NOMO-1 treated with dmso at 0.1 percent for 144 hours (cell line): ENCODE measurements at regions not wholly inside any gene's neighbourhood (a gene's known extent, or its start where the extent isn't known, plus 50 kb on each side); places are given as distances from the start of the nearest gene placed in this dataset.
"Not testable (repeated sequence)": the region's sequence is repeated elsewhere in the genome, so short reads cannot be mapped to it uniquely, and the experiment has no call there.

Experiments
- DNase-seq: peaks from one replicate; lab custom pipeline; 2025; ENCODE audit not compliant: unreplicated experiment; lab: John Stamatoyannopoulos, UW

DNA sequence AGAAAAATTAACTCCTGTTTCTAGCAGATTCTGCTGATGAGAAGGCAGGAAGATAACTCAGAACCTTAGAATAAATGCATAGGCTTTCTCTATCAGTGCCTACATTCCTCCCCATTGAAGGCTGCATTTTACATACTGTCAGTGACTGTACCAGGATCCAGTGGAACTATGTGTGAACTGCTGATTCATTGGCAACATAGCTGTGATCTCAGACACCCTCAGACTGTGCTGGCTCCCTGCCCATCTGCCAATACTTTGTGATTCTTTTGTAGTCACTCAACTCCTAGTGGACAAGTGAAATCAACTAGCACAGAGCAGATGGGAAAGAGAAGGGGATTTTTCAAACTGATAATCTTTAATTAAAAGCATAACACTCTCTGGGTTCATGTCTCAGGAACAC lies 375.8 kb downstream of the MDFIC start:
- DNase-seq = no peak

GRCh38 chr7:115293628-115294240 lies 371.8 kb downstream of the MDFIC start:
- no peak for DNase-seq

DNA sequence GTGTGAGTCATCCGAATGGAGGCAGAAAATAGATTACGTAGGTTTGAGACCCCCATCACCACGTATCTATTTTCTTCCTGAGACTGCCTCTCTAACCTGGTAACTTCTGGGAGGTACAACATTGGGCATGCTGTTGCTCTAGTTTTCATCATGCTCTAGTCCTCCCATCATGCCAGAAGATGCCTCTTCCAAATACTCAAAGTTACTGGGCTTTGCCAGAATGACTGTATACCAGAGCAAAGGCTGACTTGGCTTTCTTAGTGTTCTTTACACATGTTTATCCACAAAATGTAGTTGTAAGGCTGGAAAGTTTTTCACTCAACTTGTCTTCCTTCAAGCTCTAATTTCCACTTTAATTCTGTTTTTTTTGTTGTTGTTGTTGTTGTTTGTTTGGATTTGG lies 370.5 kb downstream of the MDFIC start:
- no peak for DNase-seq

DNA sequence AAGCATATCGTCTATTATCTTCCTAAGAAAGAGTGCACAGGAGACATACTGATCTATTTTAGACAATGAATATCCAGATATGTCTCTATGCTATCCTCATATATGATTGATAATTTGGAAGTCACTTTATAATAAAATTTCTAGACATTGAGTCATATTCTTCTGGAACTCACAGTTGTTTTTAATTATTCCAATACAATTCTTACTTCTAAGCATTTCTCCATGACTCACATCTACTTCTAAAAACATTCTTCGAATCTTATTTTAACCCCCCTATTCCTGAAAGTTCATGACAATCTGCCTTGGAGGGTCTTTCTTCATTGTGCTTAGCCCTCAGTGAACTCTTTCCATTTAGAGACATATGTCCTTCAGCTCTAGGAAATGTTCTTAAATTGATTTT lies 368.1 kb downstream of the MDFIC start:
- DNase-seq = no peak

DNA sequence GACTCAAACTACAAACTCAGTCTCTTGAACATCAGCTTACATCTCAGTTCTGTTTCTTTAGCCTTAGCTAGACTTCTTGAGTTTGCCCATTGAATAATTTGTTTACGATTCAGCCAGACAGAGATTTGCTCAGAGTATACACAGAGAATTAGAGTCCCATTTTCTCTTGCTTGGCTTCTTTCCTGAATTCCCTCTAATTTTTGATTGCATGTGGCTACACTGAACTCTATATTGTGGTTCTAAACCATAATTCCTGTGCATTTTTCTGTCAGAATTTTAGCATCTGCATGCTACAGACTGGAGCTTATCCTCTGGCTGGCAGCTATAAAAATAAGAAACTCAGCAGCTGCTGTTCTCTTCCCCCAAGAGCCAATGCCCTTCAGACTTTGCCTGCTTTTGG lies 354.9 kb downstream of the MDFIC start:
- no peak for DNase-seq

DNA sequence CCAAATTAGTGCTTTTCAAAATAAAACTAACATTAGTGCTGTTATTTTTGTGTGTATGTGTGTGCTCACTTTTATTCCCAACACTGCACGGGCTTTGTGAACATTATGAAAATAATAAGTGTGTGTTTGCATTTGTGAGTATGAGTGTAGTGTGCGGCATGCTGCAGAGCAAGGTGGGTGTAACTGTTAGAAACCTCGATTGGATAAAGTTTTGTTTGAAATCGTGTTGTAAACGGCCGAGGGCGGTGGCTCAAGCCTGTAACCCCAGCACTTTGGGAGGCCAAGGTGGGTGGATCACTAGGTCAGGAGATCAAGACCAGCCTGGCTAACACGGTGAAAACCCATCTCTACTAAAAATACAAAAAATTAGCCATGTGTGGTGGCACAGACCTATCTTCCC lies 352.0 kb downstream of the MDFIC start:
- not testable (repeated sequence) for DNase-seq

DNA sequence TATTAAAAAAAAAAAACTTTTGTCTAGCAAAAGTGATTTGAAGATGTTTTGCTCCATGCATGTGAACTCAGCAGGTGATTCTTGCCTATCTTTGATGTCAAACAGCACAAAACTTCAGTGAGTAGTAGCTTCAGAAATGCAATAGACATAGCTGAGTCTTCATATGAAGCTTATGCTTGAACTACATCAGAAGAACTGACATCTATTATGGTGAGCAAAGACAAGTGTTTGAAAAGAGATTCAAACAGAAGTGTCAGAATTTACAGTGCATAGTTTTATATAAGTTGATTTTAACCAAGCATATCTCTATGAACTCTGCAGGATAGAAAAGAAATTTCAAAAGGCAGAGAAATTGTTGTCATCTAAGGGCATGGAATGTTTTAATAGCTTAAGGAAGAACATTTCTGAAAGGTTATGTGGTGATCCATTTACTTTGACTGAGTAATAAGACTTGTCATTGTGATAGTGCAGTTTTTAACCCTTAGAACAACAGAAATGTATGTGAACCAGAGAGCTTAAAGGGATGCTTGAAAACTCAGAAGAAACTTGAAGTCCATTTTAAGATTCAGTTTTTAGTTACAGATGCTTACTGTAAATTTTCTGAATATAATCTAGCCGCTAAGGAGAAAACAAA lies 351.4 kb downstream of the MDFIC start:
- no peak for DNase-seq

GRCh38 chr7:115271332-115272235 lies 349.7 kb downstream of the MDFIC start:
- no peak for DNase-seq

DNA sequence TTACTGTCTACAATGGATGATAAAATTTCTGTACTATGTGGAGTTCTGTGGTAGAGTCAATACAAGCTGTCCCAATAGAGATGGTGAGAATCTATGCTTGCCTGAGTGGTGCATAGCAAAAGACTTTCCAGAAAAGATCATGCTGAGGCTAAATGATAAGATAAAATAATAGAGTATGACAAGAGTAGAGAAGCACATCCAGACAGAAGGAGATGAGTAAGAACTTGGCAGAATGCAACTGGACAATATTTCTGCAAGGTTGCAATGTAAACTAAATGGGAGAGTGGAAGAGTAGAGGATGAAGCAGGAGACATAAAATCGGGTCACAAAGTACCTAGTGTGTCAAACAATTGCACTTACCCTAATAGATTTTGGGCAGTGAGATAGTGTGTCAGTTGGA lies 347.6 kb downstream of the MDFIC start:
- DNase-seq = no peak

GRCh38 chr7:115267503-115267902 lies 345.6 kb downstream of the MDFIC start:
- no peak for DNase-seq

- no peak for DNase-seq
Measured at GRCh38 chr7:115260381-115260780, 338.5 kb downstream of the MDFIC start.

DNA sequence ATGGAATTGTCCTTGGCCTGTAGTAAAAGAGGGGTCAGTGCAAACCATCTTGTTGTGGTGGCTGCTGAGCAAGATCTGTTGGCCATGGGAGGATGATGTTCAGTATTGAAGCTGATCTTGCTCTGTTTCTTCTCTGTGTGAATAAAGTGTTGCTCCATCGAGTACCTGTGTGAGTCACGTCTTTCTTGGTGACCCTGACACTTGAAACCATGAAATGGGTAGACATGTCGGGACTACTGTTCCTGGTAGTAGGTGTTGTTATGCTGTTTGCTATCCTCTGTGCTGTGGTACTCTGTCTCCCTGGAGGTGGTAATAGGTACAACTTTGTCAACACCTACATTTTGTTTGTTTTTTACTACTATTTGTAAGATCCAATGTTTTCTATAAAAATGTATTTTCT lies 330.6 kb downstream of the MDFIC start:
- DNase-seq = no peak

DNA sequence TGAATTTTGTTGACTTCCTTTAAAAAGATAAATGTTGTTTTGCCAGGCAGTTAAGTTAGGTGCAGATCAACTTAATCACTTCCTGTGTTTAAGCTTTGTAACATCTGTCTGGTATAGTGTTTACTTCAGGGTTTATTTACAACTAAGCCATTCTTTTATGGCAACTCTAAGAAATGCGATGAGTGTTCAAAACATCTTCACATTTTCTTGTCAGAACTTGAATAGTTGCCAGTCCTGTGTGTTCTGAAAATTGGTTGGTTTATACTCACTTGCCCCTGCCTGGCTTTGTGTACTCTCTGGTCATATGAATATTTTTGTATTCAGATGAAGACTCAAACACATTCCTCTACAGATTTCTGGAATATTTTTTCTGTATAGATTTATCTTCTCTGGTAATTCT lies 327.2 kb downstream of the MDFIC start:
- DNase-seq = no peak

DNA sequence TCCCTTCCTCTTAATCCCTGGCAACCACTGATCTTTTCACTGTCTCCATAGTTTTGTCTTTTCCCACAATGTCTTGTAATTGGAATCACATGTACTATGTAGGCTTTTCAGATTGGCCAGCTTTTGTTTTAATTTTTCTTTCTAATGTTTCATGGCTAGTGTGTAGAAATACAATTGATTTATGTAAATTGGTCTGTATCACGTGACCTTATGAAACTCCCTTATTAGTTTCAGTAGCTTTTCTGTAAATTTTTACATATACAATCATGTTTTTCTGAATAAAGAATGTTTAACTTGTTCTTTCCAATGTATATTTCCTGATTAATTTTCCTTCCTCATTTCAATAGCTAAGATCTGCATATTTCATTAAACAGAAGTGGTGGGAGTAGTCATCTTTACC lies 319.3 kb downstream of the MDFIC start:
- no peak for DNase-seq

DNA sequence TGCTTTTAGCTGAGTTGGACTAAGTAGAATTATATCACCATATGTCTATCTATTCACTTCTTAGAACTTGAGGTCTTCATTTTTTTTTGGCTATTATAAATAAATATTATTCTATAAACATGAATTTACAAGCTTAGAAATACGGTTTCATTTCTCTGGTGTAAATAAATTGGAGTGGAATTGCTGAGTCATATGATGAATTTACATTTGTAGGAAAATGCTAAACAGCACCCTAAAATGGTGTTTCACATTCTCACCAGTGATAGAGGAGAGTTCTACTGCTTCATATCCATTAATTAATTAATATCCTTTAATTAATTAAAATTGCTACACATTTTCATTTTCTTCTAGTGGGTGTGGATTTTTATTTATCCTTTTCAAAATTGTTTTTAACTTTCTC lies 318.3 kb downstream of the MDFIC start:
- DNase-seq = no peak

GRCh38 chr7:115235075-115235474 lies 313.2 kb downstream of the MDFIC start:
- no peak for DNase-seq

DNA sequence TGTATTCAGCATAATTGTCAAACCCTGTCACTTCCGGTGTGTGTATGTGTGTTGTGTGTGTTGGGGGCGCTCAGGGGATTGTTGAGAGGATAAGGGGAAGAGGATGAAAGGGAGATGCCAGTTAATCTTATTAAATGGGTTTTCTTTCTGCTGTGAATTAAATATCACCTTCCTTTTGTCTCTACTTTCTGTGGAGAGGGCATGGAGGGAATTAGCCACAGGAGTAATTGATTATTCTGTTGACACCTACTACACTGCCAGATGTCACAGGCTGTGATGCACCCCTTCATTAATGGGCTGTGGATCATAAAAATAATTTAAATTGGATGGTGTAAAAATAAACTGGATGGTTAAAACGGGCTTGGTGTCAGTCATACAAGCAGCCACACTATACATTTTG lies 311.9 kb downstream of the MDFIC start:
- no peak for DNase-seq

- DNase-seq = no peak
Measured at GRCh38 chr7:115232041-115232440, 310.1 kb downstream of the MDFIC start.

GRCh38 chr7:115230882-115231571 lies 309.1 kb downstream of the MDFIC start:
- no peak for DNase-seq

GRCh38 chr7:115229401-115230105 lies 307.7 kb downstream of the MDFIC start:
- no peak for DNase-seq
